Mesenchymal stem cell (in vitro differentiated cells and primary cell): ENCODE measurements at regions not wholly inside any gene's neighbourhood (a gene's known extent, or its start where the extent isn't known, plus 50 kb on each side); places are given as distances from the start of the nearest gene placed in this dataset.
A peak's percentile ranks its signal among the peaks of the same experiment; 100 is the strongest.

Experiments
- DNase-seq: peaks from one replicate; pipeline ENCODE4 v3.0.0-alpha.2; 2013
- H2AFZ ChIP-seq: one replicate; pipeline ENCODE4 v1.6.1; 2013; ENCODE audit warnings: low read depth, mild to moderate bottlenecking, control low read depth, inconsistent platforms, low read length, moderate library complexity
- H2AK5ac ChIP-seq: 2 replicates; pipeline ENCODE4 v1.6.1; 2013; ENCODE audit warnings: low read length, moderate library complexity, mild to moderate bottlenecking, inconsistent platforms; ENCODE audit not compliant: severe bottlenecking
- H2BK120ac ChIP-seq: one replicate; pipeline ENCODE4 v1.6.1; 2013; ENCODE audit warnings: low read depth, mild to moderate bottlenecking, inconsistent platforms, low read length, moderate library complexity
- H2BK12ac ChIP-seq, 2 experiments: one replicate each; pipeline ENCODE4 v1.6.1; 2013; ENCODE audit warnings: inconsistent platforms in 2 of 2, low read length in 2 of 2, mild to moderate bottlenecking in 2 of 2, moderate library complexity in 2 of 2, control low read depth in 1 of 2
- H2BK15ac ChIP-seq: one replicate; pipeline ENCODE4 v1.6.1; 2013; ENCODE audit warnings: mild to moderate bottlenecking, low read depth, inconsistent platforms; ENCODE audit not compliant: poor library complexity, severe bottlenecking
- H2BK5ac ChIP-seq: 2 replicates; pipeline ENCODE4 v1.6.1; 2013; ENCODE audit warnings: low read depth, mild to moderate bottlenecking, low read length, control low read depth, inconsistent platforms; ENCODE audit not compliant: poor library complexity, severe bottlenecking
- H3K14ac ChIP-seq, 2 experiments: one replicate each; pipeline ENCODE4 v1.6.1; 2013; ENCODE audit warnings: inconsistent platforms in 2 of 2, low read length in 2 of 2, control low read depth in 1 of 2, mild to moderate bottlenecking in 1 of 2, moderate library complexity in 1 of 2
- H3K18ac ChIP-seq, 2 experiments: one replicate each; pipeline ENCODE4 v1.6.1; 2013; ENCODE audit warnings: inconsistent platforms in 2 of 2, low read length in 2 of 2, control low read depth in 1 of 2, low read depth in 1 of 2, mild to moderate bottlenecking in 1 of 2
- H3K23ac ChIP-seq, 2 experiments: one replicate each; pipeline ENCODE4 v1.6.1; 2013; ENCODE audit warnings: inconsistent platforms in 2 of 2, low read length in 2 of 2, mild to moderate bottlenecking in 2 of 2, moderate library complexity in 2 of 2, control low read depth in 1 of 2
- H3K27ac ChIP-seq: 2 replicates; pipeline ENCODE4 v1.5.1; 2013; ENCODE audit warnings: mild to moderate bottlenecking, moderate library complexity, low read length, control low read depth, inconsistent platforms; ENCODE audit not compliant: poor library complexity, severe bottlenecking
- H3K27me3 ChIP-seq, 2 experiments: 2 replicates each; pipeline versions ENCODE4 v1.6.1 to v1.7.0; 2013; ENCODE audit warnings: low read length in 2 of 2, mild to moderate bottlenecking in 2 of 2, moderate library complexity in 2 of 2, control low read depth in 1 of 2, inconsistent platforms in 1 of 2; ENCODE audit not compliant: control insufficient read depth in 1 of 2, insufficient read depth in 1 of 2
- H3K36me3 ChIP-seq, 2 experiments: 2 replicates each; pipeline versions ENCODE4 v1.6.1 to v1.7.0; 2013; ENCODE audit warnings: low read length in 2 of 2, control low read depth in 1 of 2, inconsistent platforms in 1 of 2, low read depth in 1 of 2, mild to moderate bottlenecking in 1 of 2; ENCODE audit not compliant: insufficient read depth in 2 of 2, control insufficient read depth in 1 of 2
- H3K4ac ChIP-seq, 2 experiments: one replicate each; pipeline ENCODE4 v1.6.1; 2013; ENCODE audit warnings: inconsistent platforms in 2 of 2, low read length in 2 of 2, mild to moderate bottlenecking in 2 of 2, moderate library complexity in 2 of 2, control low read depth in 1 of 2, low read depth in 1 of 2
- H3K4me1 ChIP-seq: 2 replicates; pipeline ENCODE4 v1.6.1; 2013; ENCODE audit warnings: low read depth, low read length, control low read depth; ENCODE audit not compliant: control insufficient read depth, insufficient read depth
- H3K4me2 ChIP-seq: 2 replicates; pipeline ENCODE4 v1.6.1; 2013; ENCODE audit warnings: low read length, mild to moderate bottlenecking, inconsistent platforms; ENCODE audit not compliant: poor library complexity, severe bottlenecking
- H3K4me3 ChIP-seq, 2 experiments: 2 replicates each; pipeline versions ENCODE4 v1.5.1 to v1.7.0; 2013; ENCODE audit warnings: low read length in 2 of 2, mild to moderate bottlenecking in 2 of 2, control low read depth in 1 of 2, low read depth in 1 of 2; ENCODE audit not compliant: insufficient read depth in 1 of 2
- H3K79me1 ChIP-seq: replicated peaks from 2 replicates; pipeline ENCODE4 v1.6.1; 2013; ENCODE audit warnings: mild to moderate bottlenecking, control low read depth, low read length, inconsistent platforms; ENCODE audit not compliant: poor library complexity, severe bottlenecking
- H3K9ac ChIP-seq: 2 replicates; pipeline ENCODE4 v1.7.0; 2013; ENCODE audit warnings: mild to moderate bottlenecking, low read length, moderate library complexity
- H3K9me3 ChIP-seq: 2 replicates; pipeline ENCODE4 v1.7.0; 2013; ENCODE audit warnings: mild to moderate bottlenecking, low read length; ENCODE audit not compliant: control insufficient read depth
- H4K8ac ChIP-seq: one replicate; pipeline ENCODE4 v1.6.1; 2013; ENCODE audit warnings: inconsistent platforms, mild to moderate bottlenecking, low read length, moderate library complexity
- H4K91ac ChIP-seq: one replicate; pipeline ENCODE4 v1.6.1; 2013; ENCODE audit warnings: mild to moderate bottlenecking, low read length, inconsistent platforms
- whole genome bisulfite sequencing: methylation state at CpG from one replicate; pipeline ENCODE4 v1.1.7; 2013; ENCODE audit warnings: mixed read lengths; 5-methylcytosine and 5-hydroxymethylcytosine counted together

DNA sequence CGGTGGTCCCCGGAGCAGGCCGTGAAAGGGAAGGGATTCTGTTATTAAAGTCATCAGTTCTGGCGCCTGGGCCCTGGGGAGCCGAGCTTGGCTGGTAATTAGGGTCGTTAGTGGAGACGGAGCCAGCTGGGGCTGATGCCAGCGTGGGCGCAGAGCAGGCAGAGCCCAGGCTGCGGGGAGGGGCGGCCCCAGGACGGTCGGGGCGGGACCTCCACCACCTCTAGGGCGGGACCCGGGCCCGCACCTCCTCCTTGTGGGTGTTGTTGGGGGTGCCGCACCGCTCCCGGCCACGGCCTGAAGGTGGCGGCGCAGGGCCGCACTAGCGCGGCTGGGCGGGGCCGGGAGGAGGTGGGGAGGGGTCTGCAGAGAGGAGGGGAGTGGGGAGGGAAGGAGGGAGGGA, 470.6 kb downstream of the PTPRU start:
- peak overlapping the region; percentile 18 to 35 for H3K4me3 ChIP-seq
- no peak overlapping the region for H2BK12ac ChIP-seq
- no peak overlapping the region for H2AK5ac ChIP-seq
- H3K4ac ChIP-seq, result no peak overlapping the region
- no peak overlapping the region for H4K91ac ChIP-seq
- 3% methylated on average over 26 of the region's 28 CpGs for WGBS
- H3K4me2 ChIP-seq, result peak overlapping the region; percentile 58
- peak overlapping the region; percentile 41 for H3K9ac ChIP-seq
- no peak overlapping the region for H3K27ac ChIP-seq
- H3K14ac ChIP-seq, result no peak overlapping the region
- DNase-seq, result peak; percentile 50
- no peak overlapping the region for H2BK120ac ChIP-seq
- H3K27me3 ChIP-seq, result peaks cover 0 to 21% of the 10 kb centered on the region in 2 experiments
- no peaks in the 10 kb centered on the region for H3K79me1 ChIP-seq
- H4K8ac ChIP-seq, result peak overlapping the region; percentile 16
- H3K9me3 ChIP-seq, result no peaks in the 10 kb centered on the region
- H2BK15ac ChIP-seq, result no peak overlapping the region
- no peak overlapping the region for H3K18ac ChIP-seq
- H3K23ac ChIP-seq, result no peak overlapping the region
- peaks cover 39% of the 10 kb centered on the region for H3K4me1 ChIP-seq
- H2BK5ac ChIP-seq, result no peak overlapping the region
- no peaks in the 10 kb centered on the region for H3K36me3 ChIP-seq
- H2AFZ ChIP-seq, result no peak overlapping the region

DNA sequence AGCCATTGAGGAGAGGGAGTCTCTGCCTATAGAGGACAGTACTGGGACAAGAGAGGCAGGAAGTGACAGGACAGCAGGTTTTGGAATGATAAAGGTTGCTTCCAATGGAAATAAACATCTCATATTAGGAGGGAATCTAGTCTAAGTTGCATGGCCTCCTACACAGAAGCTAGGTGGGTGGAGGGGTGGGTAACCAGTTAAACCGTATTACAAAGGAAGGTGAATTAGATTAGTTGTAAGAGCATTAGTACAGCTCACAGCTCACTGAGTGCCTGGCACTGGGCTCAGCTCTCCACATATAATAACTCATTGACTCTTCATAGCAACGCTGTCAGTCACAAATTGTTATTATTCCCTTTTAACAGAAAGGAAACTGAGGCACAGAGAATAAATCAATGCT, 468.1 kb downstream of the PTPRU start:
- no peak overlapping the region for H2BK5ac ChIP-seq
- H4K8ac ChIP-seq, result no peak overlapping the region
- no peak overlapping the region for H3K4me2 ChIP-seq
- no peak overlapping the region for H2AFZ ChIP-seq
- H3K9ac ChIP-seq, result no peak overlapping the region
- WGBS, result 72% methylated on average over 2 of the region's 2 CpGs
- H3K4me3 ChIP-seq, result no peak overlapping the region
- peaks cover 26% of the 10 kb centered on the region for H3K4me1 ChIP-seq
- no peaks in the 10 kb centered on the region for H3K9me3 ChIP-seq
- H2AK5ac ChIP-seq, result no peak overlapping the region
- H2BK120ac ChIP-seq, result no peak overlapping the region
- no peak overlapping the region for H3K18ac ChIP-seq
- no peak overlapping the region for H3K4ac ChIP-seq
- H3K23ac ChIP-seq, result peak overlapping the region in 1 of 2 experiments; percentile 63
- no peak overlapping the region for H4K91ac ChIP-seq
- DNase-seq, result no peak
- no peak overlapping the region for H2BK12ac ChIP-seq
- H3K79me1 ChIP-seq, result no peaks in the 10 kb centered on the region
- peaks cover 0 to 26% of the 10 kb centered on the region in 2 experiments for H3K27me3 ChIP-seq
- H3K36me3 ChIP-seq, result no peaks in the 10 kb centered on the region
- no peak overlapping the region for H3K14ac ChIP-seq
- H3K27ac ChIP-seq, result no peak overlapping the region
- H2BK15ac ChIP-seq, result no peak overlapping the region

DNA sequence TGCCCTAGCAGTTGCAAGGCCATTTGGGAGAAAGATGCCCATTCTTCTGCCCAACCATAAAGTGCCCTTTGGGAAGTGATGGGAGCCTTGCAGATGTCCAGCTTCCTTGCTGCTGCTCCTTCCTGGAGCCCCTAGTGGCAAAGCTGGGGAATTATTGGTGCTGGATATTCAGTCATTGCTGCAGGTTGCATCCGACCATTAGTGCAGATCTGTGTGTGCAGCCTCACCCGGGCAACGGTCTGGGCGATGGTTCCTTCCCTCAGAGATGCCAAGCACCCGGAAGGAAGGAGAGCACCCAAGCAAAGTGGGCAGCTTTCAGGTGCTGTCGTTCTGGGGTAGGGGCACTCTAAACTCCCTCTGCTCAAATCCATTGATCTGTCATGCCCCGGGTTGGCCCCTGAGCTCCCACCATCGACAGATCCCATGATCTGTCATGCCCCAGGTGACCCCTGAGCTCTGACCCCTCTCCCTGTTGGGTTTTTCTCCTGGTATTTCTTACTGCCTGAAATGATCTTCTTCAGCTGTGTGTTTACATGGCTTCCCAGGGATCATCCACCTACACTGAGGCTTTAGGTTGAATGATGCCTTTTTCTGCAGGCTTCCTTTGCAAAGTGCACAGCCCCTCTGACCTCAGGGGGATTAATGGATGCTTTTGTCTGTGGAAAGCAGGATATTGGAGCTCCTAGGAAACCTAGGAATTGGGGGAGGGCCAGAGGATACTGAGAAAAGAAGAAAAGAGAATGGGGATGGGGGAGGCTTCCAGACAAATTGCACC, 467.5 kb downstream of the PTPRU start:
- Histone ChIP-seq H3K9me3 (no peaks in the 10 kb centered on the region), H3K79me1 (no peaks in the 10 kb centered on the region), H3K4me1 (peaks cover 19% of the 10 kb centered on the region), H2BK120ac (no peak overlapping the region), H4K8ac (no peak overlapping the region), H3K27me3 (peaks cover 0 to 30% of the 10 kb centered on the region in 2 experiments), H3K14ac (no peak overlapping the region), H2AFZ (no peak overlapping the region), H2BK5ac (no peak overlapping the region), H3K27ac (no peak overlapping the region), H2BK12ac (no peak overlapping the region), H3K23ac (peak overlapping the region in 1 of 2 experiments; percentile 63), H3K9ac (no peak overlapping the region), H3K4me3 (no peak overlapping the region), H4K91ac (no peak overlapping the region), H3K18ac (no peak overlapping the region), H2AK5ac (no peak overlapping the region), H3K4ac (no peak overlapping the region), H3K36me3 (no peaks in the 10 kb centered on the region), H3K4me2 (no peak overlapping the region), H2BK15ac (no peak overlapping the region)
- WGBS, result 45% methylated on average over 8 of the region's 8 CpGs
- peak; percentile 43 for DNase-seq

DNA sequence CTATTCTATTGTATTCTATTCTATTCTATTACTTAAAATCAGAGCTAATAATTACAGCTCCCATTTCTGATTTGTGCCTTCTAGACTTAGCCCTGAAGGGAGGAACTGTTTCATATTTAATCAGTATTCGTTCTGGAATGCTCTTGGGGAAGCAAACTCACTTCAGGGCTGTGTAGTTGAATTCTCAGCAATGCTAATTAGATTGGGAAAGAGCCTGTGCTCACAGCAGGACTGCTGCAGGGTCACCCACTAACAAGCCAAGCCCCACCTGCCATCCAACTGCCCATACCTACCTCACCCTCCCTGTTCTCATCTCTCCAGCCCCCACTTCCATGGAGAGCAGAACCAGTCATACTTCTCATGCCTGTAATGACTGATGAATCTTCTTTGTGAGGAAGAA, 464.2 kb downstream of the PTPRU start:
- Histone ChIP-seq H2BK120ac (no peak overlapping the region), H2BK15ac (no peak overlapping the region), H3K79me1 (no peaks in the 10 kb centered on the region), H3K4me3 (no peak overlapping the region), H3K14ac (peak overlapping the region in 1 of 2 experiments; percentile 8), H3K9ac (no peak overlapping the region), H3K23ac (no peak overlapping the region), H3K9me3 (no peaks in the 10 kb centered on the region), H3K4ac (no peak overlapping the region), H3K27me3 (peaks cover 0 to 29% of the 10 kb centered on the region in 2 experiments), H3K36me3 (no peaks in the 10 kb centered on the region), H3K18ac (no peak overlapping the region), H2AFZ (no peak overlapping the region), H2BK5ac (no peak overlapping the region), H4K91ac (no peak overlapping the region), H2AK5ac (no peak overlapping the region), H3K4me1 (peaks cover 5% of the 10 kb centered on the region), H3K4me2 (no peak overlapping the region), H3K27ac (no peak overlapping the region), H2BK12ac (no peak overlapping the region), H4K8ac (no peak overlapping the region)
- DNase-seq, result no peak
- WGBS, result 25% methylated on average over 1 of the region's 1 CpG
